Activated CD8-positive, alpha-beta memory T cell treated with anti-CD3 and anti-CD28 coated beads, Interleukin-2, amount 10 ng/mL, durations not matched to agents 7 days and 5 days (primary cell): ENCODE measurements at regions not wholly inside any gene's neighbourhood (a gene's known extent, or its start where the extent isn't known, plus 50 kb on each side); places are given as distances from the start of the nearest gene placed in this dataset.

Experiments used
- ATAC-seq: fragments of 150-1000 bp; cut with Tn5 transposase; one replicate; pipeline ENCODE4 v1.10.0; 2021; ENCODE audit warnings: moderate library complexity
- CTCF ChIA-PET: fragments of 350-600 bp; sonication (Branson Sonifier 250); formaldehyde crosslinking; loops from one replicate; lab custom pipeline; 2021; ENCODE audit warnings: antibody characterized with exemption; lab: Charles Lee
- DNase-seq: peaks from one replicate; pipeline ENCODE4 v3.0.0-alpha.2; 2020
- H3K27ac Mint-ChIP-seq: one replicate; pipeline ENCODE4 v1.8.0; 2021; ENCODE audit warnings: mild to moderate bottlenecking, mixed read lengths
- H3K27me3 Mint-ChIP-seq: one replicate; pipeline ENCODE4 v1.8.0; 2021; ENCODE audit warnings: mixed read lengths
- H3K36me3 Mint-ChIP-seq: one replicate; pipeline ENCODE4 v1.8.0; 2021; ENCODE audit warnings: mild to moderate bottlenecking, mixed read lengths
- H3K4me1 Mint-ChIP-seq: one replicate; pipeline ENCODE4 v1.8.0; 2021; ENCODE audit warnings: mixed read lengths
- H3K4me3 Mint-ChIP-seq: one replicate; pipeline ENCODE4 v1.8.0; 2021; ENCODE audit warnings: mild to moderate bottlenecking, moderate library complexity, mixed read lengths
- H3K9me3 Mint-ChIP-seq: one replicate; pipeline ENCODE4 v1.8.0; 2022; ENCODE audit warnings: low read depth, mixed read lengths

GRCh38 chr5:54764102-54765090 lies 221.0 kb downstream of the ESM1 start:
- CTCF ChIA-PET: interaction anchor here (0.6 to 1.3 kb wide), 2 partner anchors 13 to 21 kb away, joined by 3 read pairs; no protein-coding TSS in a partner anchor
- peaks cover 4% of the 10 kb centered on the region for H3K27me3 Mint-ChIP-seq
- H3K27ac Mint-ChIP-seq: no peak overlapping the region
- DNase-seq (no peak), ATAC-seq (no peak)
- H3K9me3 Mint-ChIP-seq: no peaks in the 10 kb centered on the region
- H3K4me1 Mint-ChIP-seq: peaks cover 4% of the 10 kb centered on the region
- no peak overlapping the region for H3K4me3 Mint-ChIP-seq
- no peaks in the 10 kb centered on the region for H3K36me3 Mint-ChIP-seq

- no peaks in the 10 kb centered on the region for H3K27me3 Mint-ChIP-seq
Observed at GRCh38 chr5:54761213-54761701, 224.1 kb downstream of the ESM1 start.

GRCh38 chr5:54760182-54760935 lies 225.0 kb downstream of the ESM1 start:
- Mint-ChIP-seq H3K4me1 (peaks cover 20% of the 10 kb centered on the region), H3K36me3 (peaks cover 12% of the 10 kb centered on the region), H3K9me3 (peaks cover 7% of the 10 kb centered on the region), H3K27ac (no peak overlapping the region), H3K27me3 (no peaks in the 10 kb centered on the region), H3K4me3 (no peak overlapping the region)
- CTCF ChIA-PET: interaction anchor here (1.1 kb wide), 1 partner anchor 65 kb away, joined by 5 read pairs; no protein-coding TSS in a partner anchor
- DNase-seq (no peak), ATAC-seq (no peak)

More at GRCh38 chr5:54761213-54761701, 224.1 kb downstream of the ESM1 start:
- no peak for DNase-seq
- H3K4me3 Mint-ChIP-seq: no peak overlapping the region
- H3K4me1 Mint-ChIP-seq: peaks cover 11% of the 10 kb centered on the region
- H3K27ac Mint-ChIP-seq: no peak overlapping the region
- peaks cover 5% of the 10 kb centered on the region for H3K36me3 Mint-ChIP-seq
- no peaks in the 10 kb centered on the region for H3K9me3 Mint-ChIP-seq
- CTCF ChIA-PET: interaction anchor here (0.8 to 1.3 kb wide), 3 partner anchors 64 to 106 kb away, joined by 3 to 5 read pairs (median 4); no protein-coding TSS in a partner anchor
- no peak for ATAC-seq

- Mint-ChIP-seq H3K27me3 (no peaks in the 10 kb centered on the region), H3K9me3 (peaks cover 7% of the 10 kb centered on the region), H3K4me3 (no peak overlapping the region), H3K4me1 (peaks cover 20% of the 10 kb centered on the region), H3K36me3 (peaks cover 12% of the 10 kb centered on the region), H3K27ac (no peak overlapping the region)
- CTCF ChIA-PET: no interaction called here
- no peak for DNase-seq
- ATAC-seq: no peak
Observed at GRCh38 chr5:54758038-54758437, 227.4 kb downstream of the ESM1 start.

- H3K36me3 Mint-ChIP-seq: peaks cover 12% of the 10 kb centered on the region
- no peaks in the 10 kb centered on the region for H3K27me3 Mint-ChIP-seq
- no peak overlapping the region for H3K4me3 Mint-ChIP-seq
- peaks cover 20% of the 10 kb centered on the region for H3K4me1 Mint-ChIP-seq
- CTCF ChIA-PET: interaction anchor here (1.5 kb wide), 1 partner anchor 240 kb away, joined by 5 read pairs; the partner anchor contains the start of gene SNX18
- H3K27ac Mint-ChIP-seq: no peak overlapping the region
- ATAC-seq: no peak
- no peak for DNase-seq
- peaks cover 7% of the 10 kb centered on the region for H3K9me3 Mint-ChIP-seq
Observed at GRCh38 chr5:54757541-54757940, 227.9 kb downstream of the ESM1 start.

GRCh38 chr5:54756796-54757402 lies 228.5 kb downstream of the ESM1 start:
- Mint-ChIP-seq H3K4me1 (peaks cover 20% of the 10 kb centered on the region), H3K27me3 (no peaks in the 10 kb centered on the region), H3K36me3 (peaks cover 12% of the 10 kb centered on the region), H3K9me3 (peaks cover 7% of the 10 kb centered on the region), H3K27ac (peak overlapping the region; percentile 48), H3K4me3 (no peak overlapping the region)
- DNase-seq: no peak
- no peak for ATAC-seq
- CTCF ChIA-PET: interaction anchor here (1.2 to 1.5 kb wide), 2 partner anchors 239 to 267 kb away, joined by 3 to 5 read pairs; partner anchors contain the start of gene SNX18

- H3K27me3 Mint-ChIP-seq: no peaks in the 10 kb centered on the region
- DNase-seq (no peak), ATAC-seq (peak; percentile 39)
- CTCF ChIA-PET: interaction anchor here (1.2 to 1.5 kb wide), 2 partner anchors 239 to 267 kb away, joined by 3 to 5 read pairs; partner anchors contain the start of gene SNX18
- peaks cover 12% of the 10 kb centered on the region for H3K36me3 Mint-ChIP-seq
- H3K4me3 Mint-ChIP-seq: no peak overlapping the region
- peaks cover 20% of the 10 kb centered on the region for H3K4me1 Mint-ChIP-seq
- peak overlapping the region; percentile 48 for H3K27ac Mint-ChIP-seq
- H3K9me3 Mint-ChIP-seq: peaks cover 8% of the 10 kb centered on the region
Observed at GRCh38 chr5:54756301-54756700, 229.1 kb downstream of the ESM1 start.

- Mint-ChIP-seq H3K4me3 (no peak overlapping the region), H3K27me3 (no peaks in the 10 kb centered on the region), H3K9me3 (peaks cover 11% of the 10 kb centered on the region), H3K36me3 (peaks cover 12% of the 10 kb centered on the region), H3K27ac (no peak overlapping the region), H3K4me1 (peaks cover 16% of the 10 kb centered on the region)
- DNase-seq (no peak), ATAC-seq (no peak)
- CTCF ChIA-PET: interaction anchor here (0.8 to 1.1 kb wide), 2 partner anchors 11 to 112 kb away, joined by 3 to 4 read pairs; no protein-coding TSS in a partner anchor
Observed at GRCh38 chr5:54754878-54755277, 230.5 kb downstream of the ESM1 start.

- Mint-ChIP-seq H3K4me3 (no peak overlapping the region), H3K27me3 (no peaks in the 10 kb centered on the region), H3K9me3 (peaks cover 11% of the 10 kb centered on the region), H3K36me3 (peaks cover 12% of the 10 kb centered on the region), H3K4me1 (peaks cover 16% of the 10 kb centered on the region), H3K27ac (no peak overlapping the region)
- CTCF ChIA-PET: interaction anchor here (0.8 to 1.1 kb wide), 2 partner anchors 11 to 113 kb away, joined by 3 to 4 read pairs; no protein-coding TSS in a partner anchor
- no peak for ATAC-seq
- no peak for DNase-seq
Observed at GRCh38 chr5:54754420-54754819, 231.0 kb downstream of the ESM1 start.

GRCh38 chr5:54753753-54754152 lies 231.6 kb downstream of the ESM1 start:
- Mint-ChIP-seq H3K9me3 (peaks cover 11% of the 10 kb centered on the region), H3K27me3 (no peaks in the 10 kb centered on the region), H3K36me3 (peaks cover 12% of the 10 kb centered on the region), H3K27ac (no peak overlapping the region), H3K4me1 (peaks cover 16% of the 10 kb centered on the region), H3K4me3 (no peak overlapping the region)
- CTCF ChIA-PET: interaction anchor here (1.1 kb wide), 1 partner anchor 10 kb away, joined by 4 read pairs; no protein-coding TSS in a partner anchor
- no peak for ATAC-seq
- no peak for DNase-seq

- H3K27me3 Mint-ChIP-seq: no peaks in the 10 kb centered on the region
- no peak overlapping the region for H3K27ac Mint-ChIP-seq
- peaks cover 16% of the 10 kb centered on the region for H3K4me1 Mint-ChIP-seq
- CTCF ChIA-PET: no interaction called here
- H3K4me3 Mint-ChIP-seq: no peak overlapping the region
- ATAC-seq (no peak), DNase-seq (no peak)
- H3K36me3 Mint-ChIP-seq: peaks cover 11% of the 10 kb centered on the region
- H3K9me3 Mint-ChIP-seq: peaks cover 11% of the 10 kb centered on the region
Observed at GRCh38 chr5:54753034-54753433, 232.4 kb downstream of the ESM1 start.

- H3K9me3 Mint-ChIP-seq: peaks cover 5% of the 10 kb centered on the region
- ATAC-seq: no peak
- H3K4me1 Mint-ChIP-seq: peaks cover 25% of the 10 kb centered on the region
- no peaks in the 10 kb centered on the region for H3K27me3 Mint-ChIP-seq
- CTCF ChIA-PET: interaction anchor here (0.6 to 1.4 kb wide), 2 partner anchors 28 to 177 kb away, joined by 3 to 4 read pairs; no protein-coding TSS in a partner anchor
- H3K36me3 Mint-ChIP-seq: peaks cover 8% of the 10 kb centered on the region
- no peak overlapping the region for H3K27ac Mint-ChIP-seq
- no peak for DNase-seq
- H3K4me3 Mint-ChIP-seq: no peak overlapping the region
Observed at GRCh38 chr5:54748527-54748926, 231.0 kb downstream of the SNX18 start.
